GM13977 (cell line): ENCODE measurements at regions not wholly inside any gene's neighbourhood (a gene's known extent, or its start where the extent isn't known, plus 50 kb on each side); places are given as distances from the start of the nearest gene placed in this dataset.
"Not testable (repeated sequence)": the region's sequence is repeated elsewhere in the genome, so short reads cannot be mapped to it uniquely, and the experiment has no call there.

Experiments used
- DNase-seq: peaks from one replicate; pipeline ENCODE4 v3.0.0; 2012; ENCODE audit warnings: low spot score
- CTCF ChIP-seq: IDR thresholded peaks from 2 replicates; pipeline ENCODE4 v1.5.1; 2012; ENCODE audit warnings: mild to moderate bottlenecking, control low read depth; ENCODE audit not compliant: insufficient read depth; ENCODE audit errors: extremely low read depth, missing control alignments
- in situ Hi-C: fragments of 300-500 bp; cut with MboI; formaldehyde crosslinking; loops from one replicate; pipeline ENCODE4 v1.12.0; 2022; ENCODE audit warnings: low sequenced_read_pairs, low pct_unique_long_range_greater_than_20kb, mixed read lengths, inconsistent platforms; ENCODE audit not compliant: unreplicated experiment

DNA sequence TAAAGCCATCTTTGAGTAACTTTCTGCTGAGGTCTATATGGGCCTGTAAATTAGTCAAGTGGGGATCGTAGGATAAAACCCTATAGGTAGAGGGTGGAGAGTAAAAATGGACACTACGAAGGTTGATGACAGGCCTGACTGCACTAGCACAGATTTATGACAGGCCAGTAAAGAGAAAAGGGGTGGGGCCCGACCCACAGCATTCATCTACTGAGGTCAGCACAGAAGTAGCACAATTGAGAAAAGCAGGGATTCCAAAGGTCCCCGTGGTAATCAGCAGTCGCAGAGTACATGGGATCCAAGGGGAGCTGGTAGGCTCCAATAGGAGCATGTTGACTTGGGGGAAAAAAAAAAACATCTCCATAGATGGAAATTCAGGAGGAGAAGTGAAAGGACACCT is 660.4 kb downstream of the TFAP2A start:
- DNase-seq, result no peak
- TF ChIP-seq CTCF, result no peak
- in situ Hi-C loops, result no loop called here

- in situ Hi-C loops, result no loop called here
- no peak for DNase-seq
- no peak for TF ChIP-seq CTCF
These were observed 668.9 kb downstream of the TFAP2A start for GRCh38 chr6:9745966-9746365.

DNA sequence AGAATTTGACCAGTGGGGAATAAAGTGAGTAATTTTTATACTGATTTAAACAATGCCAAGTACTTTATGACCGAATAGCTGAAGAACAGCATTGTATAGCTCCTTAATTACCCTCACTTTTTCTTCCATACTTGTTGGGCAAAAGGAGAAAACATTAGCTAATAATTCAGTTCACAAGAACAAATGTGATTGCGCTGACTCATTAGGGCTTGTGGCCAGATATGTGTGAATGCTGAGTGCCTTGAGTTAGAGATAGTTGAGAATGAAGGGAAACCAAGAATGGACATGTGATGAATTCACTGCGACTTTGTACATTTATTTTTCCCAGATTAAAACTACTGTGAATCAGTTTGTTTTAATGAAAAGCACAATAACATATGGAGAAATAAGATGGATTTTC is 669.4 kb downstream of the TFAP2A start:
- in situ Hi-C loops, result no loop called here
- TF ChIP-seq CTCF, result no peak
- DNase-seq, result no peak

- TF ChIP-seq CTCF, result no peak
- DNase-seq, result no peak
- in situ Hi-C loops, result no loop called here
These were observed 670.8 kb downstream of the TFAP2A start for GRCh38 chr6:9744119-9744518.

DNA sequence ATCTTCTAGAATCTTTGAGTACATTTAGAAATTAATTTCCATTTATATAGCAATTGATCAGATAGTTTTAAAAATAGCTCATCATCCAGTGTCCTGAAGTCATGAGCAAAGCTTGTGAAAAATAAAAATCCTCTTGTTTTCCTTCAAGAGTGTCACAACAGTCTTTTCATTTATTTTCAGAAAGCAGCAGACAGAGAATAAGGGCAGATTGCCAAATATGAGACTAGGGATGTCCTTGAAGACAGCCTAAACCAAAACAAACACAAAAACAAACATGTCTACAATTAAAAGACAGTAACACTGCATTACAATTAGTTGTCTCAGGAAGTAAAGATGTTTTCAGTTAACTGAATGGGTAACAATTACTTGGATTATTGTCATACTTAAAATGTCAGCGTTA is 682.8 kb downstream of the TFAP2A start:
- in situ Hi-C loops, result no loop called here
- TF ChIP-seq CTCF, result no peak

DNA sequence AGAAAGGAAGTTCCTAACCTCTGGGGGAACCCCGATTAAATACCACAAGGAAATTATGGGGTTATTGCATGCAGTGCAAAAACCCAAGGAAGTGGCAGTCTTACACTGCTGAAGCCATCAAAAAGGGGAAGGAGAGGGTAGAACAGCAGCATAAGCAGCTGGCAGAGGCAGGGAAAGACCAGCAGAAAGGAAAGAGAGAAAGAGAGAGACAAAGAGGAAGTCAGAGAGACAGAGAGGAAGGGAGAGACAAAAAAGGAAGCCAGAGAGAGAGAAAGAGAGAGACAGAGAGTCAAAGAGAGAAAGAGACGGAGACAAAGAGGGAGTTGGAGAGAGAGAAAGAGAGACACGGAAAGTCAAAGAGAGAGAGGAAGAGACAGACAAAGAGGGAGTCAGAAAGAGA is 689.1 kb downstream of the TFAP2A start:
- DNase-seq, in situ Hi-C loops: not testable (repeated sequence)

More for the DNA sequence above, 682.8 kb downstream of the TFAP2A start:
- no peak for DNase-seq

GRCh38 chr6:9717568-9717967 is 697.3 kb downstream of the TFAP2A start:
- no peak for TF ChIP-seq CTCF
- in situ Hi-C loops, result no loop called here
- DNase-seq, result no peak
